ENCODE measurements at regions not wholly inside any gene's neighbourhood (a gene's known extent, or its start where the extent isn't known, plus 50 kb on each side); places are given as distances from the start of the nearest gene placed in this dataset.

DNA sequence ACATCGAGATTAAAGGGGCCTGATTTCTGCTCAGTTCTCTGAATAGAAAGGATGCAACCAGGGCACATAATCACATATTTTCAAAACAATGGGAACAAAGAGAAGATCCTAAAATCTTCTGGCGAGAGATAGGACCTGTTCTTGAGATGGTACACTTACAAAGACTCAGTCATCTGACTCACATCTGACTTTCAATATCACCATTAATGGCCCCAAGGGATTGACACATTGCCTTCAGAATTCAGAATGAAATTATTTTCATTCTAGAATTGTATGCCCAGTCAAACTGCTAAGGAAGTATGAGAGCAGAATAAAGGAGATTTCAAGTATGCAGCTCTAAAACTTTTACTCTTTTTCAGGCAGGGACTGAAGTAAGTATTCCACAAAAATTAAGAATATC lies 240.7 kb upstream of the POU3F2 start:
- no peak for DNase-seq (ENCODE audit: low read depth)
- no peak for TF ChIP-seq CTCF (IDR thresholded peaks at IDR 0.05; ENCODE audit: low read length, missing control alignments)
- H3K4me3 ChIP-seq (replicated peaks; ENCODE audit: low read depth, low read length), result no peak overlapping the region

- no peak for DNase-seq (ENCODE audit: low read depth)
- TF ChIP-seq CTCF (IDR thresholded peaks at IDR 0.05; ENCODE audit: low read length, missing control alignments), result no peak
- H3K4me3 ChIP-seq (replicated peaks; ENCODE audit: low read depth, low read length), result no peak overlapping the region
These were observed 232.7 kb upstream of the POU3F2 start for GRCh38 chr6:98601716-98602115.

GRCh38 chr6:98605705-98606104 lies 228.7 kb upstream of the POU3F2 start:
- no peak for TF ChIP-seq CTCF (IDR thresholded peaks at IDR 0.05; ENCODE audit: low read length, missing control alignments)
- H3K4me3 ChIP-seq (replicated peaks; ENCODE audit: low read depth, low read length), result no peak overlapping the region
- no peak for DNase-seq (ENCODE audit: low read depth)

DNA sequence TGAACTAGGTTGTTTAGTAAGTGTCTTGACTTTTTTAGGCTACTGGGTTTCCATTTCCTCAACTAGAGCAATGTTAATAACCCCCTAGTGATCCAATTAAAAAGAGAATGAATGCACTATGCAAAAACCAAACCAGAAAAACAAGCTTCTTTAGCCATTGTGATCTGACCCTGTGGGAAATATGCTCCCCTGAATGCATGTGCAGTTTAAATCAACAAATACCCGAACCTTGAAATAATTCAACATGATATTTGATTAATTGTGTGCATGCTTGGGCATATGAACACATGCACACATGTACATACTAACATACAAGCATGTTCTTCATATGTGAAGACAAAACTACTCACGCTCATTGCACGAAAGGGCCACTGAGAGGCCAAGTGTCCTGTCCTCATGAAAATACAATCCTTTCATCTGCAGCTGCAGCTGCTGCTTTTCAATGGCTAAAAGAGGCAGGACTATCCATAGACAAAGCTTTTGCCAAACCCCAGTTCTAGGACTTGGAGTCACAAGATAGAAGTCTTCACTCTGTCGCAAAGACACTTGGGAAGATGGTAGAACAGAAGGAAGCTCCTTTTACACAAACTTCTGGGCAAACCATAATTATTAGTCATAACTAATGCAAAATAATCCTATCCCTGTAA lies 207.1 kb upstream of the POU3F2 start:
- no peak for DNase-seq (ENCODE audit: low read depth)
- H3K4me3 ChIP-seq (replicated peaks; ENCODE audit: low read depth, low read length), result no peak overlapping the region
- TF ChIP-seq CTCF (IDR thresholded peaks at IDR 0.05; ENCODE audit: low read length, missing control alignments), result no peak

GRCh38 chr6:98633886-98634285 lies 200.5 kb upstream of the POU3F2 start:
- H3K4me3 ChIP-seq (replicated peaks; ENCODE audit: low read depth, low read length), result no peak overlapping the region
- DNase-seq (ENCODE audit: low read depth), result no peak
- TF ChIP-seq CTCF (IDR thresholded peaks at IDR 0.05; ENCODE audit: low read length, missing control alignments), result no peak

DNA sequence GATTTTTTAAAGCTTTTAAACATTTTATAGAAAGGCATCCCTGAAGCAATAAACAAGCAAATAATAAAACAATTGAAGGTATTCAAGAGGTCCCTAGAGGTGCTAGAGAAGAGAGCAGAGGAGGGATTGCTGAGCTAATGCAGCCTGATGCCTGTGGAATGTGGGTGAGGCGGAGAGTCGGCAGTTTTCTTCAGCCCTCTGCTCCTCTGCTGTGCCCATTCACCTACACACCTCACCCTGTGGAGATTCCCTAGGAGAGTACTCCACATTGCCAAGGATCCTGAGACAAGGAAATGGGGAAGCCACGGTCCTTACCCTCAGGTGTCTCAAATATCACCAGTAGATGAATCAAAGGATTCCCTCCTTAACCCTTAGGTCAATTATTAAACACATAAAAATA lies 199.8 kb upstream of the POU3F2 start:
- no peak for DNase-seq (ENCODE audit: low read depth)
- TF ChIP-seq CTCF (IDR thresholded peaks at IDR 0.05; ENCODE audit: low read length, missing control alignments), result no peak

GRCh38 chr6:98635191-98635590 lies 199.2 kb upstream of the POU3F2 start:
- TF ChIP-seq CTCF (IDR thresholded peaks at IDR 0.05; ENCODE audit: low read length, missing control alignments), result no peak
- H3K4me3 ChIP-seq (replicated peaks; ENCODE audit: low read depth, low read length), result no peak overlapping the region
- DNase-seq (ENCODE audit: low read depth), result no peak

More for the DNA sequence above, 199.8 kb upstream of the POU3F2 start:
- no peak overlapping the region for H3K4me3 ChIP-seq (replicated peaks; ENCODE audit: low read depth, low read length)
